ENCODE measurements at regions not wholly inside any gene's neighbourhood (a gene's known extent, or its start where the extent isn't known, plus 50 kb on each side); places are given as distances from the start of the nearest gene placed in this dataset.
"Not testable (repeated sequence)": the region's sequence is repeated elsewhere in the genome, so short reads cannot be mapped to it uniquely, and the experiment has no call there.

DNA sequence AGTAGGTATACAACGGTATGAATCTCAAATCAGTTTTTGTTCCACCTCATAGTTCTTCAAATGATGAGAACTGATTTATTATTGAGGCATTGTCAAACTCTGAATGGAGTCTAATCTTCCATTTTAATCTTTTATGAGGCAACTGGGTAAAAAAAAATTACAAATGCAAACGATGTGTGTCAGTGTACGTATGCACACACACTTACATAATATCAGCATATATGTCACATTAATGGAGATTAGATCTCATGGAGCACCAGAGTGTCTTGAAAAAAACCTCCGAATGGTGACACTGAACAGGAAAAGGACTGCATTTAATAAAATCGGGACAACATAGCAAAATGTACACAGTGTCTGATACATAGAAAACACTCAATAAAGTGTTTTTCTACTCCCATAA lies 842.7 kb downstream of the EFNB2 start:
- no peaks in the 10 kb centered on the region for H3K4me1 ChIP-seq (ENCODE audit: control insufficient read depth, insufficient read depth, low read length)
- H3K9me3 ChIP-seq (replicated peaks; ENCODE audit: low read length): no peaks in the 10 kb centered on the region
- no peak overlapping the region for H3K4me3 ChIP-seq (ENCODE audit: low read length)
- no peak overlapping the region for H3K9ac ChIP-seq (ENCODE audit: low read depth, low read length)
- no peaks in the 10 kb centered on the region for H3K27me3 ChIP-seq (ENCODE audit: control insufficient read depth, insufficient read depth, low read length)
- H3K36me3 ChIP-seq (ENCODE audit: insufficient read depth, low read length): no peaks in the 10 kb centered on the region
- no peak overlapping the region for H3K4me2 ChIP-seq (ENCODE audit: low read length)

DNA sequence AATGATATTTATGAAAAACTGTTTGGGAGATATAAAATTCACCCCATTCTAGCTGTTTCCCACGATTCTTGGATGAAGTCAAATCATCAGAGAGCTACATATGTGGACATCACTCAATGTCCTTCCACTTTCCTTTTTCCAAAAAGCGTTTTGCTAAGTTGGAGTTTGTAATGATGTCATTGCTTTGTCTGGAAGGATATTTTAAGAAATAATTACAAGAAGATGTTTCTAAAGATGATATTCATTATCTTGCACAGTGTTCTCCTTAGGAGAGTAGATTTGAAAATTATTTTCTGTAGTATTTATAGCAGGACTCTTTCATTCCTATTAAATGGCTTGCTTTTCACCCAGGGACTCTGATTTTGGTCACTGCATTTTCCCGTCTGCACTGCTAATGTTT lies 851.2 kb downstream of the EFNB2 start:
- no peaks in the 10 kb centered on the region for H3K9me3 ChIP-seq (replicated peaks; ENCODE audit: low read length)
- H3K4me1 ChIP-seq (ENCODE audit: control insufficient read depth, insufficient read depth, low read length): peaks cover 9% of the 10 kb centered on the region
- no peak overlapping the region for H3K4me3 ChIP-seq (ENCODE audit: low read length)
- H3K4me2 ChIP-seq (ENCODE audit: low read length): no peak overlapping the region
- no peak overlapping the region for H3K9ac ChIP-seq (ENCODE audit: low read depth, low read length)
- no peaks in the 10 kb centered on the region for H3K36me3 ChIP-seq (ENCODE audit: insufficient read depth, low read length)
- no peaks in the 10 kb centered on the region for H3K27me3 ChIP-seq (ENCODE audit: control insufficient read depth, insufficient read depth, low read length)

DNA sequence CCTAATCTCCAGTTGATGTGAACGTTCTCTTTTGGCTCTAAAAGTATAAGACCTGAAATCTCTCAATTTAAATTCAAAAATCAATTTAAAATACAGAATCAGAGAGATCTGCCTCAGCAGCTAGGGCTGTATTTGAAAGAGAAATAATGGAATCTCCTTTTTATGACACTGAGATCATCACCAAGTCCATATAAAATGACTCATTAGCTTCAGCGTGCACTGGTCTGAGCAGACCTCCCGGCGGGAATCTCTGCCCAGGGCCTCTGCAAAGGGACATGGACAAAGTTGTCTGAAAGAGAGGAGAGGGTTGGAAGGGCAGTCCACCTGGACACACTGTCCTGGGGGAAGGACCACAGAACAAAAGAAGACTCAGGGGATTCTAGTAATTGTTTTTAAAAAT lies 855.6 kb downstream of the EFNB2 start:
- H3K27me3 ChIP-seq (ENCODE audit: control insufficient read depth, insufficient read depth, low read length): no peaks in the 10 kb centered on the region
- H3K4me2 ChIP-seq (ENCODE audit: low read length): no peak overlapping the region
- peaks cover 9% of the 10 kb centered on the region for H3K4me1 ChIP-seq (ENCODE audit: control insufficient read depth, insufficient read depth, low read length)
- no peak overlapping the region for H3K4me3 ChIP-seq (ENCODE audit: low read length)
- no peak overlapping the region for H3K9ac ChIP-seq (ENCODE audit: low read depth, low read length)
- no peaks in the 10 kb centered on the region for H3K36me3 ChIP-seq (ENCODE audit: insufficient read depth, low read length)
- H3K9me3 ChIP-seq (replicated peaks; ENCODE audit: low read length): no peaks in the 10 kb centered on the region

DNA sequence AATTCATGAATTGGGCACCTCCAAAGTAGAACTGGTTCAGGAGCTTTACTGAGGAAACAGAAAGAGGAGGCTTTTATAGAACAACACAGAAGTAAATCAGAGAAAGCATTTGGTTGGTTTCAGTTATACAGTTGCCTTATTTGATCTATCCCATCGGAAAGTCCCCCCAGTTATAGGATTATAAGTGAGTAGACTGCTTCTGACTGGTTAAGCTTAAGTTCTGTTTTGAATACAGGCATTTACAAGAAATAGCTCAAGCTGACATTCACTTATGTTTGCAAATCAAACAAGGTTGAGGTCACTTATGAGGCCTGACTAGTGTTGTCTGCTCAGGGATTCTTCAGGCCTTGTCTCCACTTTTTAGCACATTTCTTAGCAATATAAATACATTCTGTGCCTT lies 857.4 kb downstream of the EFNB2 start:
- peaks cover 9% of the 10 kb centered on the region for H3K4me1 ChIP-seq (ENCODE audit: control insufficient read depth, insufficient read depth, low read length)
- H3K27me3 ChIP-seq (ENCODE audit: control insufficient read depth, insufficient read depth, low read length): no peaks in the 10 kb centered on the region
- H3K36me3 ChIP-seq (ENCODE audit: insufficient read depth, low read length): no peaks in the 10 kb centered on the region
- H3K9me3 ChIP-seq (replicated peaks; ENCODE audit: low read length): no peaks in the 10 kb centered on the region
- no peak overlapping the region for H3K4me3 ChIP-seq (ENCODE audit: low read length)
- no peak overlapping the region for H3K4me2 ChIP-seq (ENCODE audit: low read length)
- H3K9ac ChIP-seq (ENCODE audit: low read depth, low read length): no peak overlapping the region

DNA sequence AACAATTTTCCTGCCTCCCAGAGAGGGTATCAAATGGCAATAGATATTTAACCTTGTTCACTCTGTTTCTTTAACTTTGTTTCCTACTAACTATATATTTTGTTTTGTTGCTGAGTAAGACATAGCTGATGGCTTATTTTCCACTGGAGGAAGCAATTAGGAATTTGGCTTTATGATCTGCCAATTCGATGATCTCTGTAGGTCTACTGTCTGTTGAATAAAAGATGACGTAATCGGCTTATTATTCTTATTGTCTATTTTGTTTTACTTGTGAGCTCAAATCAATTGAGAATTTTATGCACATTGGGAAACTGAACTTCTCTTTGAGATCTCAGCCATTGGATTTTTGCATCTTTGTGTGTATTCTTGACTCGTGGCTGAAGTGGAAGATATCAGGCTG lies 862.6 kb downstream of the EFNB2 start:
- Histone ChIP-seq H3K36me3 (ENCODE audit: insufficient read depth, low read length) (no peaks in the 10 kb centered on the region), H3K4me3 (ENCODE audit: low read length) (no peak overlapping the region), H3K4me1 (ENCODE audit: control insufficient read depth, insufficient read depth, low read length) (no peaks in the 10 kb centered on the region), H3K9me3 (replicated peaks; ENCODE audit: low read length) (no peaks in the 10 kb centered on the region), H3K4me2 (ENCODE audit: low read length) (no peak overlapping the region), H3K27me3 (ENCODE audit: control insufficient read depth, insufficient read depth, low read length) (no peaks in the 10 kb centered on the region), H3K9ac (ENCODE audit: low read depth, low read length) (no peak overlapping the region)

DNA sequence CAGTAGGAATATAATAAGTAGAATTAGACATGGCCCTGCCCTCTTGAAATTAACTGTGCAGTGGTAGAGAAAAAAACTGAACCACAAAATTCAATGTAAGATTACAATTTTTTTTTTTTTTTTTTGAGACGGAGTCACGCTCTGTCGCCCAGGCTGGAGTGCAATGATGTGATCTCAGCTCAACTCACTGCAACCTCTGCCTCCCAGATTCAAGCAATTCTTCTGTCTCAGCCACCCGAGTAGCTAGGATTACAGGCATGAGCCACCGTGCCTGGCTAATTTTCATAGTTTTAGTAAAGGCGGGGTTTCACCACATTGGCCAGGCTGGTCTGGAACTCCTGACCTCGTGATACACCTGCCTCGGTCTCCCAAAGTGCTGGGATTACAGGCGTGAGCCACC lies 864.3 kb downstream of the EFNB2 start:
- H3K4me3 ChIP-seq (ENCODE audit: low read length); H3K36me3 ChIP-seq (ENCODE audit: insufficient read depth, low read length); H3K4me2 ChIP-seq (ENCODE audit: low read length); H3K27me3 ChIP-seq (ENCODE audit: control insufficient read depth, insufficient read depth, low read length); H3K4me1 ChIP-seq (ENCODE audit: control insufficient read depth, insufficient read depth, low read length); H3K9ac ChIP-seq (ENCODE audit: low read depth, low read length); H3K9me3 ChIP-seq (replicated peaks; ENCODE audit: low read length): not testable (repeated sequence)

DNA sequence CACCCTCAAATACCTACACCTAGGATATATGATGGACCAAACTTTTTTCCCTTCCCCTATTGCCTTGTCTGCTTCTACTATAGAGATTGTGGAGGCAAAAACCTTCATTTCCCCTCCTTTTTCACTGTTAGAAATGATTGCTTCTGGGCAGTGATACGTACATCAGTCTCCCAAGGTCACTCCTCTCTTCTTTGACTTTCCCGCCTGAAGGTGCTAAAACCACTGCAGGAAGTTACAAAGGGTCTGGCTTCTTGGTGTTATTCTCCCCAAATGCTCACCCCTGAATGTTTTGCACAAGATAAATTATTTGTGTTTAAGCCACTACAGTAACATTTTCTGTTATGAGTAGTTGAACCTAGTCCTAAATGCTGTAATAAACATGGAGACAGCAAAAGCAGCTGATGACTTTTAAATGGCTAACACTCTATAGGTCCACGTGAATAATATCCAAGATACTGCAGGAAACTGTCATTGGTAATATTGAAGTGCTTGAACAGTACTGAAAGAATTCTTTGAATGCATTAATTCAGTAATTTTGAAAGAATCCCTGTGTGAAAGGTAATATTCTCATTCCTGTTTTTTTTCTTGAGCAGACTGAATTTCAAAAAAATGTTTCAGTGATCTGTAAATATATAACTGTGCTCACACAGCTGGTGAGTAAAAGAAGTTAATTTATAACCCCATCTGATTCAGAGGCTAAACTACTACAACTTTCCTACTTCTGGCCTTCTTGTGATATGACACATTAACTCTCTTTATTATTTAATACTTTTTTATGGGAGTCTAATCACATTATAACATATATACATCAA lies 865.1 kb downstream of the EFNB2 start:
- no peaks in the 10 kb centered on the region for H3K9me3 ChIP-seq (replicated peaks; ENCODE audit: low read length)
- no peak overlapping the region for H3K4me3 ChIP-seq (ENCODE audit: low read length)
- no peak overlapping the region for H3K9ac ChIP-seq (ENCODE audit: low read depth, low read length)
- H3K27me3 ChIP-seq (ENCODE audit: control insufficient read depth, insufficient read depth, low read length): no peaks in the 10 kb centered on the region
- no peaks in the 10 kb centered on the region for H3K4me1 ChIP-seq (ENCODE audit: control insufficient read depth, insufficient read depth, low read length)
- H3K36me3 ChIP-seq (ENCODE audit: insufficient read depth, low read length): no peaks in the 10 kb centered on the region
- H3K4me2 ChIP-seq (ENCODE audit: low read length): no peak overlapping the region

DNA sequence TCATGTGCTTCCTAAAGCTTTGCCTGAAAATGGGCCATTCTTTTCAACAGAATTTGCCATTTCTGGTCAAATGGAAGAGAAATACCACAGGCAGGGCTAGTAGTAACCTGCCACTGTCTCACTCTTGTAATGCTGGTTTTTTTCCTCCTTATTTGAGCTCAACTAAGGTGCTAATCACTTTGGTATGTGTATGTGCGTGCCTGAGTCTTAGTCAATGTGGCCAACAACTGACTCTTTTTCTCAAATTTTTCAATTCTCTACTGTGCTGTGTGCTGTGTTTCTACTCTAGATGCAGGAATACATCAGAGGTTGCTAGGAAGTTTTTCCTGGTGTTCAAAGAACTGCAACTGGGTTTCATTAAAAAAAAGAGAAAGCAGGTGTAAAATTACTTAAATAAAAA lies 870.2 kb downstream of the EFNB2 start:
- H3K4me3 ChIP-seq (ENCODE audit: low read length): no peak overlapping the region
- no peaks in the 10 kb centered on the region for H3K36me3 ChIP-seq (ENCODE audit: insufficient read depth, low read length)
- H3K4me2 ChIP-seq (ENCODE audit: low read length): no peak overlapping the region
- H3K9ac ChIP-seq (ENCODE audit: low read depth, low read length): no peak overlapping the region
- no peaks in the 10 kb centered on the region for H3K9me3 ChIP-seq (replicated peaks; ENCODE audit: low read length)
- no peaks in the 10 kb centered on the region for H3K4me1 ChIP-seq (ENCODE audit: control insufficient read depth, insufficient read depth, low read length)
- no peaks in the 10 kb centered on the region for H3K27me3 ChIP-seq (ENCODE audit: control insufficient read depth, insufficient read depth, low read length)

DNA sequence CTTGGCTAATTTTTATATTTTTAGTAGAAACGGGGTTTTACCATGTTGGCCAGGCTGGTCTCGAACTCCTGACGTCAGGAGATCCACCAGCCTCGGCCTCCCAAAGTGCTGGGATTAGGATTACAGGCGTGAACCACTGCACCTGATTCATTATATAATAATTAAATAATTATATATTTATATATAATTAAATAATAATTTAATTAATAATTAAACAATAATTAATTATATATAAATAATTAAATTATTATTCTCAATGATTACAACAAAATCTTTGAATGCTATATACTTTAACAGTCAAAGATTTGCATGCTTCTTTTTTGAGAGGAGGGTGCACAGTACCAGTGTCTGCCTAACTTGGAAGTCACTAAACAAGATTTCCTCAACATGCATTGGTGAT lies 872.3 kb downstream of the EFNB2 start:
- no peaks in the 10 kb centered on the region for H3K36me3 ChIP-seq (ENCODE audit: insufficient read depth, low read length)
- H3K9me3 ChIP-seq (replicated peaks; ENCODE audit: low read length): no peaks in the 10 kb centered on the region
- H3K9ac ChIP-seq (ENCODE audit: low read depth, low read length): no peak overlapping the region
- H3K4me1 ChIP-seq (ENCODE audit: control insufficient read depth, insufficient read depth, low read length): no peaks in the 10 kb centered on the region
- no peak overlapping the region for H3K4me2 ChIP-seq (ENCODE audit: low read length)
- H3K27me3 ChIP-seq (ENCODE audit: control insufficient read depth, insufficient read depth, low read length): no peaks in the 10 kb centered on the region
- H3K4me3 ChIP-seq (ENCODE audit: low read length): no peak overlapping the region

DNA sequence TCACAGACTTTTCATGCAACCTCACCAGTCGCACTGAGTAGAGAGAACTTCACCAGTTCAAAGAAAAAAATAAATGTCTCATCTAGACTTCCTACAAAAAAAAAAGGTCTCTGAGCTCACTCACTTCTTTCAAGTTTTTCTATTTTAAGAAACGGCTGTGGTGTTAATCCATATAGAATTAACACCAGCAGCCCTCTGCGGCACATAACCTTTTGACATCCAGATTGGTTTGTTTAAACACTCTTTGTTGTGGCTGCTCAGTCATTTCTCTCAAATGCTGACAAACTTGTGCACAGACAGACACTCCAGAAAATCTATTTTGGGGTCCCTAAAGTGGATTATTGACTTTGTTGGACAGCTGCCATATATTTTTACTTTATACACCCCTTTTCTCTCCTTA lies 874.9 kb downstream of the EFNB2 start:
- H3K9ac ChIP-seq (ENCODE audit: low read depth, low read length): no peak overlapping the region
- H3K36me3 ChIP-seq (ENCODE audit: insufficient read depth, low read length): no peaks in the 10 kb centered on the region
- no peak overlapping the region for H3K4me3 ChIP-seq (ENCODE audit: low read length)
- H3K27me3 ChIP-seq (ENCODE audit: control insufficient read depth, insufficient read depth, low read length): no peaks in the 10 kb centered on the region
- H3K4me2 ChIP-seq (ENCODE audit: low read length): no peak overlapping the region
- no peaks in the 10 kb centered on the region for H3K9me3 ChIP-seq (replicated peaks; ENCODE audit: low read length)
- no peaks in the 10 kb centered on the region for H3K4me1 ChIP-seq (ENCODE audit: control insufficient read depth, insufficient read depth, low read length)

DNA sequence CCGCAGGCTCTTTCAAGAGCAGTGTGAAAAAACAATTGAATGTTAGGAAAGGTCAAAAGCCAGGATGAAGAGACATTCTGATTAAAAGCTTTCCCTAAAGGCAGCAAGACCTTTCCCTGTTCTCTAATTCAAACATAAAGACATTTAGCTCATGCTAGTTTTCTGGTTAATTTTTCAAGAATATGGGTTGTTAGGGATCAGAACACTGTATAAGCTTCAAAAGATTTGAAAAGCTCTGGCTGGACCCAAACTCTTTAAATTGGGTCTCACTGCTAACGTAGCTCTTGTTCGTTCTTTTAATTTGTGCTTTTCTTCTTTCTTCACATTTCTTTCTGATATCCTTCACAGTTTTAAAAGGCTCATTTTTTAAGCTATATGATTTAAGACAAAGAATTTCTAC lies 877.0 kb downstream of the EFNB2 start:
- Histone ChIP-seq H3K4me1 (ENCODE audit: control insufficient read depth, insufficient read depth, low read length) (peaks cover 4% of the 10 kb centered on the region), H3K4me3 (ENCODE audit: low read length) (no peak overlapping the region), H3K9me3 (replicated peaks; ENCODE audit: low read length) (no peaks in the 10 kb centered on the region), H3K4me2 (ENCODE audit: low read length) (no peak overlapping the region), H3K36me3 (ENCODE audit: insufficient read depth, low read length) (no peaks in the 10 kb centered on the region), H3K9ac (ENCODE audit: low read depth, low read length) (no peak overlapping the region), H3K27me3 (ENCODE audit: control insufficient read depth, insufficient read depth, low read length) (no peaks in the 10 kb centered on the region)

DNA sequence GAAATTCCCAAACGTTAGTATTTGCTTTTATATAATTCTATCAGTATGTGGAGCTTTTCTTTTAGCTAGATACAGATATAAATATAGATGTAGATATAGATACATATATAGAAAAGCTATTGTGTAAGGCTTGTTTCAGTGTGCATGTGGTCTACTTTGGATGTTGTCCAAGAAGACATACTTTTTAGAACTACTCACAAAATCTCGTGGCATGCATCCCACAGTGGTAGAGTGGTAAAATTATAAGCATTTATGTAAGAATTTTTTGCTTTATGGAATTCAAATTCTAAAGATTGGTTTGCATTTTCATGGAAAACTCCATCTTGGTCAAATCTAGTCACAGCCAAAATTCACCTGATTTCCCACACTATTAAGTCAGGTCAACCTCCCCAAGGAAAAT lies 880.4 kb downstream of the EFNB2 start:
- no peak overlapping the region for H3K4me2 ChIP-seq (ENCODE audit: low read length)
- no peaks in the 10 kb centered on the region for H3K27me3 ChIP-seq (ENCODE audit: control insufficient read depth, insufficient read depth, low read length)
- H3K4me1 ChIP-seq (ENCODE audit: control insufficient read depth, insufficient read depth, low read length): peaks cover 4% of the 10 kb centered on the region
- no peak overlapping the region for H3K9ac ChIP-seq (ENCODE audit: low read depth, low read length)
- no peaks in the 10 kb centered on the region for H3K36me3 ChIP-seq (ENCODE audit: insufficient read depth, low read length)
- H3K9me3 ChIP-seq (replicated peaks; ENCODE audit: low read length): no peaks in the 10 kb centered on the region
- no peak overlapping the region for H3K4me3 ChIP-seq (ENCODE audit: low read length)

Measured in skeletal muscle satellite cell (primary cell).